ENCODE measurements at regions not wholly inside any gene's neighbourhood (a gene's known extent, or its start where the extent isn't known, plus 50 kb on each side); places are given as distances from the start of the nearest gene placed in this dataset.

GRCh38 chr1:163406772-163407171 is 85.0 kb downstream of the NUF2 start:
- Histone ChIP-seq H4K5ac (ENCODE audit: low read depth, low read length) (no peak overlapping the region), H3K79me1 (ENCODE audit: low read depth in 1 of 2, low read length in 2 of 2) (no peaks in the 10 kb centered on the region), H3K9ac (ENCODE audit: low read depth, low read length) (no peak overlapping the region), H3K4me1 (ENCODE audit: control insufficient read depth, insufficient read depth, low read length) (no peaks in the 10 kb centered on the region), H2BK20ac (ENCODE audit: low read depth, low read length) (no peak overlapping the region), H2BK5ac (ENCODE audit: low read depth, low read length, poor library complexity, severe bottlenecking) (no peak overlapping the region), H4K91ac (ENCODE audit: insufficient read depth, low read depth, low read length) (no peak overlapping the region), H3K27ac (ENCODE audit: insufficient read depth, low read length) (no peak overlapping the region), H3K4me2 (ENCODE audit: low read depth, low read length) (no peak overlapping the region), H3K36me3 (ENCODE audit: control insufficient read depth, insufficient read depth, low read length) (no peaks in the 10 kb centered on the region), H3K9me3 (ENCODE audit: control insufficient read depth, insufficient read depth, low read length) (no peaks in the 10 kb centered on the region), H3K56ac (ENCODE audit: extremely low read depth, insufficient read depth, low read length) (no peak overlapping the region), H3K4me3 (ENCODE audit: insufficient read depth, low read depth, low read length) (no peak overlapping the region), H4K20me1 (ENCODE audit: insufficient read depth, low read length) (no peaks in the 10 kb centered on the region), H3K4ac (ENCODE audit: low read depth, low read length) (no peak overlapping the region), H3K23ac (ENCODE audit: low read depth, low read length) (no peak overlapping the region), H3K18ac (ENCODE audit: low read depth, low read length) (no peak overlapping the region), H3K27me3 (ENCODE audit: control insufficient read depth, insufficient read depth, low read length) (peaks cover 5% of the 10 kb centered on the region), H2AFZ (replicated peaks; ENCODE audit: low read length, poor library complexity) (no peak overlapping the region), H2BK120ac (ENCODE audit: low read depth, low read length) (no peak overlapping the region), H3K14ac (replicated peaks; ENCODE audit: low read depth, low read length) (no peak overlapping the region), H2AK5ac (ENCODE audit: low read depth, low read length) (no peak overlapping the region), H2AK9ac (replicated peaks; ENCODE audit: low read depth, low read length, poor library complexity) (no peak overlapping the region), H2BK15ac (ENCODE audit: low read depth, low read length) (no peak overlapping the region), H4K8ac (ENCODE audit: low read depth in 2 of 2, low read length in 2 of 2) (no peak overlapping the region), H3K9me1 (ENCODE audit: insufficient read depth, low read length) (no peaks in the 10 kb centered on the region)
- ATAC-seq (ENCODE audit: low read depth) (no peak), DNase-seq (no peak)
- in situ Hi-C loops (cut with MboI; ENCODE audit: low sequenced_read_pairs) = loop anchor here (25.0 kb wide), 1 partner anchor 1656 kb away; no protein-coding TSS in a partner anchor
- 17% methylated on average over 1 of the region's 7 CpGs; no CpG with 5 or more reads in 1 of the 2 experiments for WGBS, 2 experiments (ENCODE audit: extremely low coverage in 2 of 2, insufficient read length in 1 of 2)
- dilution Hi-C loops (cut with HindIII; ENCODE audit: low sequenced_read_pairs, unreplicated experiment) = no loop called here
- intact Hi-C loops (cut with micrococcal nuclease) = no loop called here
- ChIA-PET CTCF (interaction anchor here (0.7 kb wide), 1 partner anchor 938 kb away, joined by 4 read pairs; no protein-coding TSS in a partner anchor), POLR2A (ENCODE audit: unreplicated experiment) (no interaction called here)
- no TSS peak for BruUV-seq (replicated peaks)
- no peak for TF ChIP-seq RFX5 (IDR thresholded peaks at IDR 0.05; ENCODE audit: low read depth, low read length)
- no peak for TF ChIP-seq USF2 (IDR thresholded peaks at IDR 0.05; ENCODE audit: low read depth, low read length)
- TF ChIP-seq MAFK (IDR thresholded peaks at IDR 0.05; ENCODE audit: low read depth, low read length) = no peak
- no peak for TF ChIP-seq SMC3 (IDR thresholded peaks at IDR 0.05; ENCODE audit: low read depth, low read length)

Data from IMR-90 (cell line).